ENCODE measurements at regions not wholly inside any gene's neighbourhood (a gene's known extent, or its start where the extent isn't known, plus 50 kb on each side); places are given as distances from the start of the nearest gene placed in this dataset.

GRCh38 chr2:156864325-156864724 is 393.2 kb upstream of the GALNT5 start:
- 0 out of 2 replicates have a peak, but pooled peaks have one; percentile 24 for TF ChIP-seq NFIC (IDR thresholded peaks at IDR 0.05)
- TF ChIP-seq RAD21 (IDR thresholded peaks at IDR 0.05; ENCODE audit: low read depth), result no peak

GRCh38 chr2:156864753-156865152 is 392.8 kb upstream of the GALNT5 start:
- TF ChIP-seq YY1 (IDR thresholded peaks at IDR 0.05; ENCODE audit: low read depth) (no peak), RAD21 (IDR thresholded peaks at IDR 0.05; ENCODE audit: low read depth) (no peak), TAF1 (IDR thresholded peaks at IDR 0.05; ENCODE audit: low read depth) (no peak), FOXM1 (IDR thresholded peaks at IDR 0.05; ENCODE audit: borderline replicate concordance, low read depth) (no peak), USF1 (IDR thresholded peaks at IDR 0.05) (no peak)

- TF ChIP-seq MAX (IDR thresholded peaks at IDR 0.05) (no peak), RAD21 (IDR thresholded peaks at IDR 0.05; ENCODE audit: low read depth) (no peak), REST (IDR thresholded peaks at IDR 0.05; ENCODE audit: low read depth) (no peak), CEBPB (IDR thresholded peaks at IDR 0.05) (no peak), EP300 (IDR thresholded peaks at IDR 0.05; ENCODE audit: borderline replicate concordance) (no peak), CREB1 (IDR thresholded peaks at IDR 0.05; ENCODE audit: low read depth) (no peak), YY1 (IDR thresholded peaks at IDR 0.05; ENCODE audit: low read depth) (no peak), FOXM1 (IDR thresholded peaks at IDR 0.05; ENCODE audit: borderline replicate concordance, low read depth) (no peak), TAF1 (IDR thresholded peaks at IDR 0.05; ENCODE audit: low read depth) (no peak)
Measured at GRCh38 chr2:156867201-156867600, 390.3 kb upstream of the GALNT5 start.

- TF ChIP-seq TEAD4 (IDR thresholded peaks at IDR 0.05) (no peak), YY1 (IDR thresholded peaks at IDR 0.05; ENCODE audit: low read depth) (no peak), ZBTB7A (IDR thresholded peaks at IDR 0.05; ENCODE audit: low read depth) (no peak), USF1 (IDR thresholded peaks at IDR 0.05) (no peak), REST (IDR thresholded peaks at IDR 0.05; ENCODE audit: low read depth) (no peak), EGR1 (IDR thresholded peaks at IDR 0.05) (no peak), MAX (IDR thresholded peaks at IDR 0.05) (no peak), CEBPB (IDR thresholded peaks at IDR 0.05) (no peak), TCF12 (IDR thresholded peaks at IDR 0.05; ENCODE audit: low read depth) (no peak), NFIC (IDR thresholded peaks at IDR 0.05) (no peak), FOXM1 (IDR thresholded peaks at IDR 0.05; ENCODE audit: borderline replicate concordance, low read depth) (no peak), TAF1 (IDR thresholded peaks at IDR 0.05; ENCODE audit: low read depth) (no peak), RAD21 (IDR thresholded peaks at IDR 0.05; ENCODE audit: low read depth) (no peak)
Measured at GRCh38 chr2:156874707-156875106, 382.8 kb upstream of the GALNT5 start.

- TF ChIP-seq CEBPB (IDR thresholded peaks at IDR 0.05) (peak; percentile 88), EP300 (IDR thresholded peaks at IDR 0.05; ENCODE audit: borderline replicate concordance) (no peak)
Measured at GRCh38 chr2:156883804-156884203, 373.7 kb upstream of the GALNT5 start.

GRCh38 chr2:156884216-156884615 is 373.3 kb upstream of the GALNT5 start:
- TF ChIP-seq CREB1 (IDR thresholded peaks at IDR 0.05; ENCODE audit: low read depth) (no peak), FOXM1 (IDR thresholded peaks at IDR 0.05; ENCODE audit: borderline replicate concordance, low read depth) (no peak; the same call in 1 of the 2 replicates), TAF1 (IDR thresholded peaks at IDR 0.05; ENCODE audit: low read depth) (no peak), EP300 (IDR thresholded peaks at IDR 0.05; ENCODE audit: borderline replicate concordance) (peak; percentile 73; the same call in 1 of the 2 replicates), CEBPB (IDR thresholded peaks at IDR 0.05) (no peak), TEAD4 (IDR thresholded peaks at IDR 0.05) (0 out of 2 replicates have a peak, but pooled peaks have one; percentile 38), EGR1 (IDR thresholded peaks at IDR 0.05) (no peak), TCF12 (IDR thresholded peaks at IDR 0.05; ENCODE audit: low read depth) (peak; percentile 62; the same call in 1 of the 2 replicates), REST (IDR thresholded peaks at IDR 0.05; ENCODE audit: low read depth) (no peak), YY1 (IDR thresholded peaks at IDR 0.05; ENCODE audit: low read depth) (no peak), USF1 (IDR thresholded peaks at IDR 0.05) (no peak), NFIC (IDR thresholded peaks at IDR 0.05) (no peak), MAX (IDR thresholded peaks at IDR 0.05) (no peak), ZBTB7A (IDR thresholded peaks at IDR 0.05; ENCODE audit: low read depth) (no peak), RAD21 (IDR thresholded peaks at IDR 0.05; ENCODE audit: low read depth) (no peak)
